Subcutaneous abdominal adipose tissue (tissue), 5 donors: ENCODE measurements at regions not wholly inside any gene's neighbourhood (a gene's known extent, or its start where the extent isn't known, plus 50 kb on each side); places are given as distances from the start of the nearest gene placed in this dataset.

Experiments used
- H3K27ac ChIP-seq: one replicate; pipeline ENCODE4 v1.7.0; 2013; ENCODE audit warnings: low read depth, mild to moderate bottlenecking, inconsistent platforms, low read length, moderate library complexity
- H3K27me3 ChIP-seq, 5 donors: one replicate each; pipeline ENCODE4 v1.7.0; 2013; ENCODE audit warnings: low read length in 5 of 5, inconsistent platforms in 1 of 5; ENCODE audit not compliant: control insufficient read depth in 5 of 5, insufficient read depth in 4 of 5
- H3K36me3 ChIP-seq, 5 donors: one replicate each; pipeline ENCODE4 v1.7.0; 2013; ENCODE audit warnings: low read length in 5 of 5; ENCODE audit not compliant: control insufficient read depth in 5 of 5, insufficient read depth in 5 of 5
- H3K4me1 ChIP-seq, 5 donors: one replicate each; pipeline ENCODE4 v1.7.0; 2013; ENCODE audit warnings: low read length in 5 of 5, mild to moderate bottlenecking in 3 of 5, moderate library complexity in 1 of 5; ENCODE audit not compliant: control insufficient read depth in 5 of 5, insufficient read depth in 5 of 5
- H3K4me3 ChIP-seq, 5 donors: one replicate each; pipeline ENCODE4 v1.7.0; 2013; ENCODE audit warnings: low read length in 5 of 5, low read depth in 1 of 5
- H3K9ac ChIP-seq, 5 donors: one replicate each; pipeline ENCODE4 v1.7.0; 2013; ENCODE audit warnings: low read length in 5 of 5, mild to moderate bottlenecking in 4 of 5, moderate library complexity in 3 of 5
- H3K9me3 ChIP-seq, 5 donors: one replicate each; pipeline ENCODE4 v1.7.0; 2013; ENCODE audit warnings: low read length in 5 of 5; ENCODE audit not compliant: control insufficient read depth in 5 of 5
- donor health status: healthy.
- donor health status: healthy.
- donor health status: healthy.
- donor health status: healthy.
- donor health status: healthy.

DNA sequence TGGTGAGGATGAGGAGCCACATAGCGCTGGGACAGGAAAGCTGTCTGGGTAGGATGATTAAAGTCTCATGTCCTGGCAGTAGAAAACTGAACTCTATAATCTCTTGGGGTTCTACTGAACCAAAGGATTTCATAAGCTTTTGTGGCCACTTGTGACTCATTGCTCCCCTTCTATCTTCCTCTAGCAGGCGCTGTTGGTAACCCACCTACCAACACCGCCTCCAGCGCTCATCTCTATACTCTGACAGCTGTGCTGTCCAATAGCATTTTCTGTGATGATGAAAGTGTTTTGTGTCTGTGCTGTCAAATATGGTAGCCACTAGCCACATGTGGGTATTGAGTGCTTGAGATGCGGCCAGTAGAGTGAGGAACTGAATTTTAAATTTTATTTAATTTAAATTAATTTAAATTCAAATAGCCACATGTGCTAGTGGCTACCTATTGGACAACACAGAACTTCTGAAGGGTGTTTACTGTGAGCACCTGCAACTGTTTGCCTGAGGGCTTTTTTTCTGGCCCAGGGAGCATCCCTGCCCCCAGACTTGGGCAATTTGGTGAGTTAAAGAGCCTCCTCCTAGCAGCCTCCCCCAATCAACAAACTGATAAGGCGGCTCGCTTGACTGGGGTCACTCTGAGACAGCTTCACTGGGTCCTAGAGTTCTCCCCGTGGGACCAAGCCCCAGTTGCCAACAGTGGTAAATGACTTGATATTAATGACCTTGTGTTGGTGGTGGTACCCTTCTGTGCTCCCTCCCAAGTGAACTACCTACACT is 169.2 kb upstream of the ATP6AP2 start:
- Histone ChIP-seq H3K9ac (no peak overlapping the region), H3K36me3 (no peaks in the 10 kb centered on the region)

DNA sequence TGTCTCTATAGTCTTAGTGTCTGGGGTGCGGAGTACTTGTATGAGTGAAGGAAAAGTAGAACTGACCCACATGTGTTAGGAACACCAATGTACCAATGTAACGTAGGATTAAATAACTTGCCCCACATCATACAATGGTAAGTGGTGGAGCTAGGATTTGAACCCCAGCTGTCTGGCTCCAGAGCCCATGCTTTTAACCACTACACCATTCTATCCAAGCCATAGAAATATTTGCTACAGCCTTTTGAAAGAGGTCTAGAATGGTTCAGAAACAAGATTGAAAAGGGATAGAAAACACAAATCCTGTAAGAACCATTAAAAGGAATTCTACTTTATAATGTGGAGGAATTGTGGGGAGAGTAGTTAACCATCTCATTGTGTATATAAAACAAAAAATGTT is 169.9 kb upstream of the ATP6AP2 start:
- Histone ChIP-seq H3K4me3 (no peak overlapping the region), H3K36me3 (no peaks in the 10 kb centered on the region), H3K27ac (no peak overlapping the region), H3K9me3 (peaks cover 2 to 24% (median 18%) of the 10 kb centered on the region in 5 donors), H3K9ac (no peak overlapping the region), H3K4me1 (peaks cover 0 to 6% (median 0%) of the 10 kb centered on the region in 5 donors), H3K27me3 (peaks cover 4 to 16% (median 15%) of the 10 kb centered on the region in 5 donors)

More for the DNA sequence above, 169.2 kb upstream of the ATP6AP2 start:
- H3K27me3 ChIP-seq: peaks cover 4 to 17% (median 12%) of the 10 kb centered on the region in 5 donors
- H3K27ac ChIP-seq: no peak overlapping the region
- H3K9me3 ChIP-seq: peaks cover 2 to 24% (median 18%) of the 10 kb centered on the region in 5 donors
- peaks cover 0 to 1% (median 0%) of the 10 kb centered on the region in 5 donors for H3K4me1 ChIP-seq
- no peak overlapping the region for H3K4me3 ChIP-seq

DNA sequence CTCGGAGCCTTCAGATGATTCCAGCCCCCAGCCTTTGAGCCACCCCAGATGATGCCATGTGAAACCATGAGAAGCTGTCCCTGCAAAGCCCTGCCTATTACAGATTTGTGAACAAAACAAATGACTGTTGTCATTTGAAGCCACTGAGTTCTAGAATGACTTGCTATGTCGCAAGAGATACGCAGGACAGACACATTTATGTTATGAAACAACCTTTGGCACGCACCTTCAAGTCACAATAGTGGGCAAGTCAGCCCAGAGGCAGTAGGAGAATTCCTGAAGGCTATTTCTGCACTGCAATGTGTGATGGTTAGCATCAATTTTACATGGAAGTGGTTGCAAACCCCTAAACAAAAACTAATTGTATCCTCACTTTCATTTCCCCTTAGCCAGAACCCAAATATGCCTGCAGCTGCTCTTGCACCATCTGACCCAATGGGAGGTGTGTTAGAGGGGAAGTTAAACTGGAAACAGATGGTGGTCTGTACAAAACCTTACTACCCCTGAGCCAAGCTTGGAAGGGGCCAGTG is 174.4 kb upstream of the ATP6AP2 start:
- Histone ChIP-seq H3K27ac (no peak overlapping the region), H3K9ac (no peak overlapping the region), H3K4me1 (peaks cover 0 to 8% (median 4%) of the 10 kb centered on the region in 5 donors), H3K36me3 (no peaks in the 10 kb centered on the region), H3K27me3 (peaks cover 0 to 15% (median 6%) of the 10 kb centered on the region in 5 donors), H3K4me3 (no peak overlapping the region), H3K9me3 (peaks cover 2 to 24% (median 18%) of the 10 kb centered on the region in 5 donors)

DNA sequence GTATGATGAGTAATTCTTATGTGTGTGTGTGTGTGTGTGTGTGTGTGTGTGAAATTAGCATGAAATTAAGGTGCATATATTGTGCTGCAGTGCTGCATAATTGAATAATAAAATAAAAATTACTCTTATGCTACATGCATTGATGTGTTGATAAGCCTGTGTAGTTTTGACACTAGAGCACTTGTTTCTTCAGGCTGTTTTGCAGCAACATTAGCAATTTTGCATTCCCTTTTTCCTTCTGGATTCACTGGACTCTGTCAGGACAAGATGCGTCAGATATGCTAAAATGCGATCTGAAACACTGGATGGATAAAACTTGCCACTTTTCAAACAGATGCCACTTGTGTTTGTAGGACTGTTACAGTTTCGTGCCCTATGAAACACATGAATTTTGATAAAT is 175.4 kb upstream of the ATP6AP2 start:
- Histone ChIP-seq H3K27ac (no peak overlapping the region), H3K4me1 (peaks cover 0 to 8% (median 4%) of the 10 kb centered on the region in 5 donors), H3K4me3 (no peak overlapping the region), H3K36me3 (no peaks in the 10 kb centered on the region), H3K9ac (no peak overlapping the region), H3K27me3 (peaks cover 0 to 11% (median 6%) of the 10 kb centered on the region in 5 donors), H3K9me3 (peaks cover 2 to 25% (median 21%) of the 10 kb centered on the region in 5 donors)

DNA sequence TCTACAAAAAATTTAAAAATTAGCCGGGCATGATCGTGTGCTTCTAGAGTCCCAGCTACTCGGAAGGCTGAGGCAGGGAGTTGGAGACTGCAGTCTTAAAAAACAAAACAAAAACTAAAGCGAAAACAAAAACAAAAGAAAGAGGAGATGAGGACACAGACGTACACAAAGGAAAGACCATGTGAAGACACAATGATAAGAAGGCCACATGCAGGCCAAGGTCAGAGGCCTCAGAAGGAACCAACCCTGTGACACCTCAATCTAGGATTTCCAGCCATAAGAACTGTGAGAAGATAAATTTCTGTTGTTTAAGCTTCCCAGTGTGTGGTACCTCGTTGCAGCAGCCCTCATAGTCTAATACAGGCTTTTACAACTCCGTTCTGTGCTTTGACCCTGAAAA is 177.0 kb upstream of the ATP6AP2 start:
- Histone ChIP-seq H3K9ac (no peak overlapping the region), H3K27ac (no peak overlapping the region), H3K4me3 (no peak overlapping the region), H3K9me3 (peaks cover 0 to 15% (median 11%) of the 10 kb centered on the region in 5 donors), H3K36me3 (no peaks in the 10 kb centered on the region), H3K4me1 (peaks cover 0 to 8% (median 4%) of the 10 kb centered on the region in 5 donors), H3K27me3 (peaks cover 0 to 11% (median 8%) of the 10 kb centered on the region in 5 donors)

DNA sequence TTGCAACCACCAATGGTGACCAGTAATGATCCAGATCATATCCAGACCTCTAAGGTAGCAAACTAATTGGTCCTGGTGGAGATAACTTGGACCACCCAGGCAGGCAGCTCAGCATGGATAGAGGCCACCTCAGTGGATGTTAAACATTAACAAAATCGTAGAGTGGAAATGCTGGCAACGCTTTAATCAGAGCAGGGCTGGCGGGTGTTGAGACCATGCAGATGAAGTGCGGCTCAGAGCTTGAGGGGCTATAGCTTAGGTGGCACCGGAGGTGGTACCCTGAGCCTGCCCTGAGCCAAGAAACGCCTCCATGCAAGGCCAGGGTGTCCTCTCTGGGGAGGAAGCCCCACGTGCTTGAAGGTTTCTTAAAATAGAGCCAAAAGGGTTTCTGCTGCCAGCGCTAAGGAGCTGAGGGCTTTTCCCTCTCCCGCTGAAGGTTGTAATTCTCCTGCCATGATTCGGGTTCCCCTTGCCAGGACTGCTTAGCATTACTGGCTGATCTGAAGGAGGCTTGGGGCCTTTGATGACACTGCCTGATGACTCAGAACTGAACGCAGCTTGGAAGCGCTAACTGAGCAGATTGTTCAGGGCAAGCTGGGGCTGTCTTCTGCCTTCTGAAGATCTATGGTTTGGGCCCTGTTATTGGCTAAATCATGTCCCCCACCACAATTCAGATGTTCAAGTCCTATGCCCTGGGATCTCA is 177.8 kb upstream of the ATP6AP2 start:
- peaks cover 0 to 8% (median 4%) of the 10 kb centered on the region in 5 donors for H3K4me1 ChIP-seq
- no peak overlapping the region for H3K4me3 ChIP-seq
- H3K27ac ChIP-seq: no peak overlapping the region
- peaks cover 0 to 13% (median 8%) of the 10 kb centered on the region in 5 donors for H3K27me3 ChIP-seq
- peaks cover 0 to 11% (median 6%) of the 10 kb centered on the region in 5 donors for H3K9me3 ChIP-seq
- H3K36me3 ChIP-seq: no peaks in the 10 kb centered on the region
- no peak overlapping the region for H3K9ac ChIP-seq

DNA sequence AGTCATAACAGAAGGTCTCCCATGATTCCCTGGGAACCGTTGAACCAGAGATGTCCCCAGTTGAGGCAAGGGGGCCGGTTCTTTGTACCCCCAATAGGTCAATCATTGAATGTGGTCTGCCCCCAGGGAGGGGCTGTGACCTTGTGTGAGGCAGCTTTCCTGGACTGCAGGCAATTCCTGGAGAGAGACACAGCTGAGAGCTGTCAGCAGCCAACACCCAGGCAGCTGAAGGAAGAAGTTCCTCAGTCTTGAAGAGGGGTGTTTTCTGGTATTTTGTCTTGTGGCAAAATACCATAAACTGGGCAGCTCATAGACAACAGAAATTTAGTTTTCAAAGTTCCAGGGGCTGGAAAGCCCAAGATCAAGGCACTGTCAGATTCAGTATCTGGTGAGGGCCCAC is 185.7 kb upstream of the ATP6AP2 start:
- no peak overlapping the region for H3K4me3 ChIP-seq
- no peak overlapping the region for H3K9ac ChIP-seq
- H3K27me3 ChIP-seq: peaks cover 0 to 8% (median 2%) of the 10 kb centered on the region in 5 donors
- H3K27ac ChIP-seq: no peak overlapping the region
- no peaks in the 10 kb centered on the region for H3K36me3 ChIP-seq
- H3K9me3 ChIP-seq: peaks cover 0 to 19% (median 16%) of the 10 kb centered on the region in 5 donors
- no peaks in the 10 kb centered on the region for H3K4me1 ChIP-seq

DNA sequence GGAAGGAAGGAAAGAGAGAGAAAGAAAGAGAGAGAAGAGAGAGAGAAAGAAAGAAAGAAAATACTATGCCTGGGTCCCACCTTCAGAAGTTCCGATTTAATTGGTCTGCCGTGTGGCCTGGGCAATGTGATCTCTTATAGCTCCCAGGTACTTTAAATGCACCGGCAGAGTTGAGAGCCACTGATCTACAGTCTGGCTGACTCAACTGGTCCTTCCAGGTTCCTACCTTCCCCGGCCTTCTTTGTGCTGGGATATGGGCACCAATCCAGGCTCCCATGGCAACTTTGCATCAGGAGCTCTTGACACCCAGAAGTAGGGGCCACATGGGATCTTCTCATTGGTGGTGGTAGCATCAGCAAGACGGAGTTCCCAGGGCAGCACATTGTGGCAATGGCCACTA is 186.5 kb upstream of the ATP6AP2 start:
- Histone ChIP-seq H3K27ac (no peak overlapping the region), H3K4me3 (no peak overlapping the region), H3K27me3 (peaks cover 0 to 5% (median 2%) of the 10 kb centered on the region in 5 donors), H3K9ac (no peak overlapping the region), H3K36me3 (no peaks in the 10 kb centered on the region), H3K9me3 (peaks cover 0 to 19% (median 12%) of the 10 kb centered on the region in 5 donors), H3K4me1 (no peaks in the 10 kb centered on the region)

DNA sequence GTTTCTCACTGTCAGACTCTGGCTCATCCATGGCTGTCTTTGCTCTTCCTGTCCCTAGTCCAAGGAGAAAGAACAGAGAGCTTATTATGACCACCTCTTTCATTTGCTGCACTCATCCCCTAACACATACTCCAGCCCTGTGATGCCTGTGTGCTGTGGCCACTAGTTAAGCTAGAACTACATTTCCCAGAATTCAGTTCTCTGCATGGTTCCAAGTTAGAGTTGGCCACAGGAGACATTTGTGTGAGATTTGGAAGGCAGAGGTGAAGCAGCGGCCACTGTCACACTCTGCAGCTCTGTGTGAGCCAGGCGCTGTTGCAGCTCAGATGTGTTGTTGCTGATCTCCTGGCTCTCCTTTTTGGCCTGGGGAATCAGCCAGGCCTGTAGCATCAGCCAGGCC is 188.2 kb upstream of the ATP6AP2 start:
- Histone ChIP-seq H3K27me3 (peaks cover 0 to 5% (median 0%) of the 10 kb centered on the region in 5 donors), H3K9me3 (peaks cover 0 to 13% (median 9%) of the 10 kb centered on the region in 5 donors), H3K36me3 (no peaks in the 10 kb centered on the region), H3K27ac (no peak overlapping the region), H3K4me1 (no peaks in the 10 kb centered on the region), H3K4me3 (no peak overlapping the region), H3K9ac (no peak overlapping the region)

DNA sequence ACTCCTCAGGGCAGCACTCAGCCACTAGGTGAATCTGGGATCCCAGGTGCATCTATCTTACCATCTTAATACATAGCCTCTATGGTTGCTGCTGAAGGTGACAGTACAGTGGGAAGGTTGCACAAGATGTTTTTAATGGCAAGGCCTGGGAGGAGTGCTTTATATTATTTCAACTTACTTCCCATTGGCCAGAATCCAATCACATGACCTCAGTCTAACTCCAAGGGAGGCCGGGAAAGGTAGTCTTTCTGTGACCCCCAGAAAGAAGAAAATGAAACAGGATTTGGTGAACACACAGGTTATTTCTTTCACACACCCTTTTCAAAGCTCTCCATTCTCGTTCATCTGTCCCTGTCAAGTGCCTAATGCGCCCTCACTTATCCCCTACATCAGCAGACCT is 189.1 kb upstream of the ATP6AP2 start:
- H3K9me3 ChIP-seq: peaks cover 0 to 8% (median 2%) of the 10 kb centered on the region in 5 donors
- H3K9ac ChIP-seq: no peak overlapping the region
- no peak overlapping the region for H3K27ac ChIP-seq
- no peaks in the 10 kb centered on the region for H3K4me1 ChIP-seq
- H3K36me3 ChIP-seq: no peaks in the 10 kb centered on the region
- peaks cover 0 to 5% (median 0%) of the 10 kb centered on the region in 5 donors for H3K27me3 ChIP-seq
- H3K4me3 ChIP-seq: no peak overlapping the region
